SU-DHL-6 (cell line): ENCODE measurements at regions not wholly inside any gene's neighbourhood (a gene's known extent, or its start where the extent isn't known, plus 50 kb on each side); places are given as distances from the start of the nearest gene placed in this dataset.

Source experiments
- CTCF ChIP-seq: fragments of 200-600 bp; sonication (generic); IDR thresholded peaks from one replicate; pipeline ENCODE4 v1.5.1; 2017; ENCODE audit warnings: antibody characterized with exemption, mild to moderate bottlenecking, low read length, moderate library complexity; ENCODE audit not compliant: insufficient read depth, poor library complexity, severe bottlenecking
- EZH2phosphoT487 ChIP-seq: fragments of 200-600 bp; sonication (generic), shearing (Covaris generic); conservative IDR thresholded peaks from 2 replicates; pipeline ENCODE4 v1.6.1; 2018; ENCODE audit warnings: mild to moderate bottlenecking, antibody characterized with exemption, low read length, moderate library complexity, mixed read lengths

DNA sequence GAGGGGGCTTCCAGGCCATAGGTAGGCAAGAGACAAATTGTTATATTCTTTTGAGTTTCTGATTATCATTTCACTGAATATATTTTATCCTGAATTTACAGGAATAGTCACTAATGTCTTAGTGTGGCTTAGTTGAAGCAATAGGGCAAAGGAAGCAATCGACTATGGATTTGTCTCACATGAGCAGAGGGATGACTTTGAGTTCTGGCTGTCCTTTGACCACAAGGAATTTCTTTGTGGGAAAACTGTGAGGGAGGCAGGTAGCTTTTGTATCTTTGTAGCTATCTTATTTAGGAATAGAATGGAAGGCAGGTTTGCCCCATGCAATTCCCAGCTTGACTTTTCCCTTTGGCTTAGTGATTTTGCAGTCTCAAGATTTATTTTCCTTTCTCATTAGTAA is 207.3 kb upstream of the ANXA10 start:
- TF ChIP-seq CTCF (no peak), EZH2phosphoT487 (no peak)
